Stomach (tissue), 4 donors: ENCODE measurements at regions not wholly inside any gene's neighbourhood (a gene's known extent, or its start where the extent isn't known, plus 50 kb on each side); places are given as distances from the start of the nearest gene placed in this dataset.

Experiments used
- CTCF ChIP-seq, 7 experiments: fragments of 450-650 bp in 4 of 7; fragments of 200-600 bp in 3 of 7; sonication (generic) in 3 of 7; IDR thresholded peaks; one replicate each; pipeline ENCODE4 v1.5.1; 2016 to 2019; ENCODE audit warnings: antibody characterized with exemption in 7 of 7, control low read depth in 2 of 7, mild to moderate bottlenecking in 1 of 7
- EP300 ChIP-seq: sonication (generic); formaldehyde crosslinking; IDR thresholded peaks from one replicate; pipeline ENCODE4 v1.6.1; 2017; ENCODE audit warnings: antibody characterized with exemption
- POLR2A ChIP-seq, 4 donors: fragments of 450-650 bp; IDR thresholded peaks; one replicate each; pipeline ENCODE4 v1.6.1; 2016; ENCODE audit warnings: antibody characterized with exemption in 4 of 4, control low read depth in 2 of 4, mild to moderate bottlenecking in 1 of 4, moderate library complexity in 1 of 4
- POLR2AphosphoS5 ChIP-seq, 3 donors: sonication (generic); formaldehyde crosslinking; IDR thresholded peaks; one replicate each; pipeline ENCODE4 v1.6.1; 2016; ENCODE audit warnings: antibody characterized with exemption in 3 of 3

DNA sequence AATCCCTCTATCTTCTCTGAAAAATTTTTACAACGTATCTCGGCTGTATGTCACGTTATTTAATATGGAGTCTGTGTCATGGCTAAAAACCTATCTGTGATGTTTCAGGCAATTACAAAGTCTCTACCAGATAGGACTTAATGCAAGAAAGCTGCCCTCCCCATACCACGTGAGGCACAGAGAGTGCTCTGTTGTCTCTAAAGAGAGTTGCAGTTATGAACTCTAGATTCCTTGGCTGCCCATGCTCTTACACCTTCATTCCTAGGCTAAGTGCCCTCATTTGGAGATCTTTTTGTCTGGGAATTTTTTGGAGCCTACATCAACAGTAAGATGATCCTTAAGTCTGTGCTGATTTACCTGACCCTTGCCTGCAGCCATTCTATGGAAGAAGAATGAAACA, 935.9 kb downstream of the C4orf33 start:
- TF ChIP-seq CTCF (IDR thresholded peaks at IDR 0.05) (no peak), EP300 (no peak), POLR2A (IDR thresholded peaks at IDR 0.05) (no peak), POLR2AphosphoS5 (IDR thresholded peaks at IDR 0.05) (no peak)
